Fibroblast of the conjunctiva (primary cell): ENCODE measurements at regions not wholly inside any gene's neighbourhood (a gene's known extent, or its start where the extent isn't known, plus 50 kb on each side); places are given as distances from the start of the nearest gene placed in this dataset.

Experiments
- DNase-seq: peaks from one replicate; pipeline ENCODE4 v3.0.0-alpha.2; 2010; ENCODE audit warnings: low read depth

GRCh38 chr2:29974086-29974485 is 52.7 kb upstream of the ALK start:
- no peak for DNase-seq

GRCh38 chr2:29977284-29977683 is 55.9 kb upstream of the ALK start:
- no peak for DNase-seq

- no peak for DNase-seq
These were observed 60.0 kb upstream of the ALK start for GRCh38 chr2:29981402-29981801.

GRCh38 chr2:29983308-29983707 is 61.9 kb upstream of the ALK start:
- DNase-seq = no peak

GRCh38 chr2:29987146-29987545 is 65.8 kb upstream of the ALK start:
- no peak for DNase-seq

GRCh38 chr2:29990129-29990528 is 68.7 kb upstream of the ALK start:
- no peak for DNase-seq

- no peak for DNase-seq
These were observed 69.7 kb upstream of the ALK start for GRCh38 chr2:29991086-29991485.

- DNase-seq = no peak
These were observed 73.9 kb upstream of the ALK start for GRCh38 chr2:29995241-29995640.

GRCh38 chr2:30003128-30003527 is 81.7 kb upstream of the ALK start:
- DNase-seq = no peak

- no peak for DNase-seq
These were observed 101.2 kb upstream of the ALK start for GRCh38 chr2:30022444-30023071.

- no peak for DNase-seq
These were observed 102.9 kb upstream of the ALK start for GRCh38 chr2:30024281-30024680.

GRCh38 chr2:30026091-30027055 is 105.0 kb upstream of the ALK start:
- peak; percentile 6 for DNase-seq

- no peak for DNase-seq
These were observed 108.4 kb upstream of the ALK start for GRCh38 chr2:30029804-30030203.

GRCh38 chr2:30030361-30030760 is 109.0 kb upstream of the ALK start:
- DNase-seq = no peak

- no peak for DNase-seq
These were observed 109.8 kb upstream of the ALK start for GRCh38 chr2:30031184-30031583.

- no peak for DNase-seq
These were observed 112.6 kb upstream of the YPEL5 start for GRCh38 chr2:30034052-30034775.

GRCh38 chr2:30037016-30037415 is 109.8 kb upstream of the YPEL5 start:
- DNase-seq = no peak

GRCh38 chr2:30038419-30038818 is 108.4 kb upstream of the YPEL5 start:
- DNase-seq = no peak

GRCh38 chr2:30039101-30039500 is 107.7 kb upstream of the YPEL5 start:
- DNase-seq = no peak

GRCh38 chr2:30040147-30040546 is 106.7 kb upstream of the YPEL5 start:
- DNase-seq = no peak

GRCh38 chr2:30041884-30042283 is 104.9 kb upstream of the YPEL5 start:
- no peak for DNase-seq

GRCh38 chr2:30046396-30046795 is 100.4 kb upstream of the YPEL5 start:
- DNase-seq = no peak

GRCh38 chr2:30046979-30047378 is 99.8 kb upstream of the YPEL5 start:
- no peak for DNase-seq
